GM12892 (cell line): ENCODE measurements at regions not wholly inside any gene's neighbourhood (a gene's known extent, or its start where the extent isn't known, plus 50 kb on each side); places are given as distances from the start of the nearest gene placed in this dataset.

ENCODE experiments used
- POLR2A ChIP-seq: IDR thresholded peaks from 2 replicates; pipeline ENCODE4 v1.6.1; 2011; ENCODE audit warnings: low read depth, low read length, control low read depth
- POLR2AphosphoS5 ChIP-seq: IDR thresholded peaks from 2 replicates; pipeline ENCODE4 v1.6.1; 2011; ENCODE audit warnings: low read depth, low read length, control low read depth

DNA sequence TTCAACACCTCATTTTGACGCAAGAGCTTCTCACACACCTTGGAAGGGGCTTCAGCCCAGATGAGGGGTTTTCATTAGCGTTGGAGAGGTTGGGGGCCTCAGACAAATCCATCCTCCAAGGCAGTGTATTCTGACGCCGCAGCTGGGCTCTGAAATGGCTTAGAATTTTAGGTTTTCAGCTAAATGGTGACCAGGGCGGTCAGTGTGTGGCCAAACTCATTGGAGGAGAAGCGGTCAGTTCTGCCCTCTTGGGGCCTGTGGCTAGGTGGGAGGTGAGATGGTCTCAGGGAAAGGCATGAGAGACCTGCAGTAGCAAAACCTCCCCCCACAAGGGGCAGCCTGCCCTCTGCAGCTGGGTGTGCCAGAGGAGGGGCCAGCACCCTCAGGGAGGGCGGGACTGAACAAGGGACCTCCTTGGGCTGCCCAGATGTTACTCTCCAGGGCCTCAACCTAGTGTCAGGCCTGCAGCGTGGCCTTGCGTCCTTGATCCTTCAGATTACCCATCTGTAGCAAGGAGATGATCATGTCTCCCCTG, 155.8 kb downstream of the URI1 start:
- TF ChIP-seq POLR2A: no peak
- TF ChIP-seq POLR2AphosphoS5: no peak
